COR-L47 (cell line): ENCODE measurements at regions not wholly inside any gene's neighbourhood (a gene's known extent, or its start where the extent isn't known, plus 50 kb on each side); places are given as distances from the start of the nearest gene placed in this dataset.

Experiments
- DNase-seq: peaks from one replicate; lab custom pipeline; 2025; lab: John Stamatoyannopoulos, UW

GRCh38 chr6:160899671-160900430 is 91.7 kb upstream of the MAP3K4 start:
- DNase-seq = no peak

DNA sequence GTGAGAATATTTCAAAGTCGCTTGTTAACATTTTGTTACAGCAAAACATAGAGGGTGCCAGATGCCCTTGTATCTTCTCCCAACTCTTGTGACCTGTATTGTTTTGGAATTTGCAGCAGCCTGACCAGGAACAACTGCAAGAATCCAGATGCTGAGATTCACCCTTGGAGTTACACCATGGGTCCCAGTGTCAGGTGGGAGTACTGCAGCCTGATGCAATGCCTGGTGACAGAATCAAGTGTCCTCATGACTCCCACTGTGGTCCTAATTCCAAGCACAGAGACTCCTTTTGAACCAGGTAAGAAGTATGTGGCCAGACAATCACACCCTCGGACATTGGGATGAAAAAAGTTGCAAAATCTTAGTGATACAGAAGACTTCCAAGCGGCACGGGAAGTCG is 79.6 kb upstream of the MAP3K4 start:
- DNase-seq = no peak

- DNase-seq = no peak
Observed at GRCh38 chr6:160912411-160912810, 79.2 kb upstream of the MAP3K4 start.

DNA sequence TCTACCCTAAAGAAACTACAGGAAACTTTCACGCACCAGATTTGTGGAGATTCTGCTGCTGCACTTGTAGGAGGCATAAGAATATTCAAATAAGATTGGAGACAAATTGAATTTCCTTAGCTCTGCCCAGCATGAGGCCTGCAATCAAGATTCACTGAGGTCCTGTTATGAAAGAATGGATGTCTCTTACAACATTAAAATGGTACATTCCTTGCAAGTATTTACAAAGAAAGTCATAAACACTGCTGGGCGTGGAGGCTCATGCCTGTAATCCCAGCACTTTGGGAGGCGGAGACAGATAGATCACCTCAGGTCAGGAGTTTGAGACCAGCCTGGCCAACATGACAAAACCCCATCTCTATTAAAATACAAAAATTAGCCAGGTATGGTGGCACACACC is 74.0 kb upstream of the MAP3K4 start:
- DNase-seq = no peak

- no peak for DNase-seq
Observed at GRCh38 chr6:160919723-160920440, 71.7 kb upstream of the MAP3K4 start.

GRCh38 chr6:160921095-160921494 is 70.5 kb upstream of the MAP3K4 start:
- no peak for DNase-seq

DNA sequence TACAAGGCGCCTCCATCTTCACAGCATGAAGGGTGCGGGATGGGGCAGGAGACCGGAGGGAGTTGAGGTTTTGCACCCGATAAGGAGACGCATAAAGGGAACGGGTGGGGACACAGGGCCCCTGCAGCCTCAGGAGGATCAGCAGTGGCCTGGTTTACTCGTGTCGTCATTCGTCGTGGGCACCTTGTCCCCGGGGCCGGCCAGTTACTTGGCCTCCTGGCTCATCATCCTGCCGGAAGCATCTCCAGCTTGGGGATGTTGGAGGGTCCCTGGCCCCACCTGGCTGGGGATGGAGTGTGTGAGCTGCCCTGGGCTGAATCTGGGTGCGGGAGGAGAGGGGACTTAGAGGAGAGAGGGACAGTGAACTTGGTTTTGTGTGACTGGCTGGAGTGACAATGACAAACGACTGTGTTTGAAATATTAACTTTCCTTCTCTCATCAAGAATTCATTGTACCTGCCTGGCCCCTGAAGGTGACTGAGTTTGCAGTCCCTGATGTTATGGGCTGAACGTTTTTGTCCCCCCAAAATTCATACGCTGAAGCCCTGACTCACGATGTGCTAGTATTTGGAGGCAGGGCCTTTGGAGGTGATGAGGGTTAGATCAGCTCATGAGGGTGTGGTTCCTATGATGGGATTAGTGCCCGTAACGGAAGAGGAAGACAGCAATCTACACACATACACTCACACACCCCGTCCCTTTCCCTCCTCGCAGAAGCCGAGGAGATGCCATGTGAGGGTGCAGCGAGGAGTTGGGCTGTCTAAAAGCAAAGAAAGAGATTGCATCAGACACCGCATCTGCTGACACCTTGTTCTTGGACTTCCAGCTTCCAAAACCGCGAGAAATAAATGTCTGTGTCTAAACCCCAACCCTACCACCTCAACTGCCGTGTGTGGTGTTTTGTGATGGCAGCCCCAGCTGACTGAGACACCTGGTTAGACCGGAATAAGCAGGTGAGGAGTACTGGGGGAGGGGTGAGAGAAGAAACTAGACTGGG is 65.0 kb upstream of the MAP3K4 start:
- no peak for DNase-seq

- no peak for DNase-seq
Observed at GRCh38 chr6:160927416-160927815, 64.2 kb upstream of the MAP3K4 start.

GRCh38 chr6:160929361-160929760 is 62.2 kb upstream of the MAP3K4 start:
- DNase-seq = no peak

- no peak for DNase-seq
Observed at GRCh38 chr6:160929831-160930230, 61.7 kb upstream of the MAP3K4 start.

- peak; percentile 10 for DNase-seq
Observed at GRCh38 chr6:160930547-160931377, 60.8 kb upstream of the MAP3K4 start.

GRCh38 chr6:160931378-160932310 is 59.9 kb upstream of the MAP3K4 start:
- DNase-seq = no peak

GRCh38 chr6:160933256-160933655 is 58.3 kb upstream of the MAP3K4 start:
- DNase-seq = no peak

DNA sequence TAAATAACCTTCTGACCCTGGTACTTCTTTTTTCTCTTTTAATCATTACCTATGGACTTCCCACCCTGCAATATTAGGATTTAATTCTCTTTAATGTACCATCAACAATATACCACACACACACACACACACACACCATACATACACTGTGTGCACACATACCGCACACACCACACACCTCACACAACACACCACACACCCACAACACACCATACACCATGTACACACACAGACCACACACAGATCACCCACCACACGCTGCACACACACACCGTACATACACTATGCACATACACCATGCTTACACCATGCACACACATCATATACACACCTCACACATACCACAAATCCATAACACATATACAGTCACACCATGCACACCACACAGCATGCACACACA is 57.4 kb upstream of the MAP3K4 start:
- no peak for DNase-seq

DNA sequence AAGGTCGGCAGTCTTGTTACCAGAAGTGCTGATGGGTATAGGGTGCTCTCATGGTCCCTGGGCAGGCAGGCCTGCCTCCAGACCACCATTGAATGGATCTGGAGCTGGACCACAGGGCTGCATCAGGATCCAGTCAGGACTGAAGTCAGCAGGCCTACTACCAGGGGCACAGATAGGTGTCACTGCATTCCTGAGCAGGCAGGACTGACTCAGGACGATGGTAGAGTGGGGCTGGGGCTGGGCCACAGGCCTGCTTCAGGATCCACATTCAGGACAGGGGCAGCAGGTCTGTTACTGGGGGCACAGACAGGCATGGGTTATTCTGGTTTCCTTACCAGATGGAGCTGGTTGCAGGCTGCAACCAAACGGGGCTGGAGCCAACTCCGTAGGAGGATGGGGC is 51.4 kb upstream of the MAP3K4 start:
- no peak for DNase-seq
